ENCODE measurements at regions not wholly inside any gene's neighbourhood (a gene's known extent, or its start where the extent isn't known, plus 50 kb on each side); places are given as distances from the start of the nearest gene placed in this dataset.

DNA sequence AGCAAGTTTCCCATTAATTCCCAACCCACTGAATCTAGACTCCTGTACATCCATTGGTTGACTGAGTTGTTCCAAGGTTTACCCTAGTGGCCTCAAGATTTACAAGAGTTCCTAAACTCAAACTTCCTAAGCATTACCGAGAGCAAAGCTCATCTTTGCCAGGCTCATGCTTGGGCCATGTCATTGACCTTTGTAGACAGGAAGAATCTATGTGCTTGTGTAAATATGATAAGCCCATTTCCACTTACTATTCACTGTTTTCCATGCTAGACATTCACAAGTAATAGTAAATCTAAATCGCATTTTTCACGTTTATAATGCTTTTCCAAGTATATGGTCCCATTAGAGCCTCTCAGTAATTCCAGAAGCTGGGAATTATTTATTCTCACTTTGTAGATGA, 534.5 kb upstream of the CLINT1 start:
- no peak for DNase-seq

DNA sequence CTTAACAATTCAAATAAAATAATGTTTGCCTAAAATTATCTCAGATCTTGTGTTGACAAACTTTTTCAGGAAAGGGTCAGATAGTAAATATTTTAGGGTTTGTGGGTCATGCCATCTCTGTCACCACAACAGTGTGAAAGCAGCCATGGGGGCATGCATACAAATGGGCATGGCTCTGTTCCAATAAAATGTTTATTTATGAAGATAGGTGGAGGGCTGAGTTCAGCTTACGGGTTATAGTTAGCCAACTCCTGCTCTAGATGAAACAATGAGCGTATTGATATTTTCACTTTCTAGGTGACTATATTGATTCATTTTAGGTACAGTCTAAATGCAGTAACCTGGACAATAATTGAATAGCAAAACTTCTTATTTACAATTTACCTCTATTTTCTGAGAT, 533.8 kb upstream of the CLINT1 start:
- DNase-seq = no peak

DNA sequence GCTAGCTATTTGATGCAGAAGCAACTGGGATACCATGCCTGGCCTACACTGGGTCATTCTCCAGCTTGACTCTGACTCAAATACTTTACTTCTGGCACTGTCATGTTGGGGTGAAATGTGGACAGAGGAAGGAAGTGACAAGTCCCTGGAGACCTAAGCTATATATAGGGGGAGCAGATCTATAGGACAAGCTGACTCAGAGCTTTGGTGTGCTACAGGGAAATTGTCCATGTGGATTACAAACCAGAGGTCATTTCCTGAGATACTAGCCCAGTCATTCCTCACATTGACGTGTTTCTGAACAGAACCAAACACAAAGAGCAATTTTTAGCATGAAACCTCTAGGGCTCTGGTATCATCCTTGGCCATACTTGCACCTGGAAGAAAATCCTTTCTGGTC, 531.6 kb upstream of the CLINT1 start:
- DNase-seq = no peak

DNA sequence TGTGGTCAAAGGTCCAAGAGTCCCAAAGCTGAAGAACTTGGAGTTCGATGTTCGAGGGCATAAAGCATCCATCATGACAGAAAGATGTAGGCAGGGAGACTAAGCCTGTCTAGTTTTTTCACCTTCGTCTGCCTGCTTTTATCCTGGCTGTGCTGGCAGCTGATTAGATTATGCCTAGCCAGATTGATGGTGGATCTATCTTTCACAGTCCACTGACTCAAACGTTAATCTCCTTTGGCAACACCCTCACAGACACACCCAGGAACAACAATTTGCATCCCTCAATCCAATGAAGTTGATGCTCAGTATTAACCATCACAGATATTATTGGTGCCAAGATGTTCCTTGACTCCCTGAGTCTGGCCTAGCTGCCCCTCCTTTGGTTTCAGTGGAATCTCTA, 530.8 kb upstream of the CLINT1 start:
- DNase-seq = no peak

DNA sequence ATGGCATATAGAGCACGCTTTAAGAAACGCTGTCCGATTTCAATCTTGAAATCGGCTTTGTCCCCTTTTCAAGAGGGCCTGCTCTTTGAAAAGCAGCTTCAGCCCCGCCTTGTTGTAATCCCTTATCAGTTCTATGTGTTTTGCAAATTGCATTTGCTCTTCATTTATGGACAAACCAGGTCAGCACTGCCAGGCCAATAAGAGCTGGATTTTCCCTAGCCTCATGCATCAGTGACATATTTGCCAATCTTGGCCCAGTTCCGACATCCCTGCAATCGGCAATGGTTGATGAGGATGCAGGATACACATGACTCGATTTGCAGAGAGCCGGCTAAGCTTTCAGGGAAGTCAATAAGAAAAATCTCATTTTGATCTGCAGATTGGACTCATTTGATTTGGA, 529.1 kb upstream of the CLINT1 start:
- DNase-seq = no peak

DNA sequence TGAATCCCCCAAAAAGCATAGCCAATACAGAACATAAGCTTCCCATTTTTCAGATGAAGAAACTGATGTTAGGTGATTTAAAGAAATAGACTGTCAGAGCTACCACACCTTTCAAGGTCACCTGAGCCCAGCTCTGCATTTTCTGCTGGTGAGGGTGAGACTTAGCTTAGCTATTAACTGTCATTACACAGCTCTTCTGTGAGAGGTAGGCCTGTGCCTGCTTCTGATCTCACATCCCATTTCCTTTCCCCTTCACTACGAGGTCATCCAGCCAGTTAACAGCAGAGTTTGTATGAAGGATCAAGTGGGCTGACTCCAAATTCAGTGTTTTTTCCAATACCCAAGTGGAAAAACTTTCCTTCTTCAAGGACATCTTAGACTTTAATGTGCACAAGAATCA, 528.6 kb upstream of the CLINT1 start:
- DNase-seq = no peak

DNA sequence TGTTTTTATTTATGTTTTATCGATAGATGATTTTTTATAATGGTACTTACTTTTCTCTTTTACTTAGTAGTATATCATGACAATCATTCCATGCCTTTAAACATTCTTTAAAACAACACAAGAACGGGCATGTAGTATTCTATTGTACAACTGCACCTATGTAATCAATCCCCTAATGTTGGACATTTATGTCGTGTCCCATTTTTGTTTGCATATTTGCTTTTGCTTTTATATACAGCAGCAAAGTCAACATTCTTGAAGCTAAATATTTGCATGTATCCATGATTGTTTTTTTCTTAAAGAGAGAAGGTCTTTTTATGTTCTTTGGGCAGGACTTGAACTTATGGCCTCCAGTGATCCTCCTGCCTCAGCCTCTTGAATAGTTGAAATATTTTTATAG, 527.0 kb upstream of the CLINT1 start:
- DNase-seq = no peak

DNA sequence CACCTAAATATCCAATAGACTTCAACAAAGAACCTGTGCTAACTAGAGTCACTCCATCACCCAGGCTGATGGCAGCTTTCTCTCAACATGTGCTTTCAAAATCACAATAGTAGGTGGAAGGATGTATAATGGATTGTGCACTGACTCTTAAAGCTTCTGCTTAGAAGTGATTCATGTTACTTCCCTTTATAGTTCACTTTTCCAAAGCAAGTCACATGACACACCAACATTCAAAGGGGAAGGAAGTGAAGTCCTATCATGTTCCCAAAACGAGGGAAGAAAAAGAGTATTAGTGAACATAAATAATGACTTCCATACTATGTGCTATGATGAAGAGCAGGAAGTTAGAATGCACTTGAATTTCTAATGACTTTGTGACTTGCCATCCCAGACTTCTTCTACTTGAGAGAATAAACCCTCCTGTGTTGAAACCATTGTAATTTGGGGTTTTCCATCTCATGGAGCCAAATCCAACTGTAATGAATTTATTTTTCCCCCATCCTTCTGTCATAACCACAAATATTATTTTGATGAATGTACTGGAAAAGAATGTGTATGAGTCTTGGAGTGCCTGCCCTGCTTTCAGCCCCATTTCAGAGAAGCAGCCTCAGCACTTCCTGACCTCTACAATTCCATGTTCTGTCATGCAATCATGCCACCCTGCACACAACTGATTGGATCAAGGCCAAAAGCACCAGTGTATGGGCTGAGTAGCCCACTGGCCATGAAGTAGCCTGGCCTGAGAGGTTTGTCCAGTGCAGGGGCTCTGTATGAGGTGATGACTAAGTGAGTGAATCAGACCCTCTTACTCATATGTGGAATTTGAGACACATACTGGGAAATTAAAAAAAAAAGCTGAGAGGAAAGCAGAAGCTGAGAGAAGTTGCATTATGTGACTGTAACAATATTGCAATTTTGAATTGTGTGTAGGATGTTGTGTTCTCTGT, 525.9 kb upstream of the CLINT1 start:
- DNase-seq = no peak

DNA sequence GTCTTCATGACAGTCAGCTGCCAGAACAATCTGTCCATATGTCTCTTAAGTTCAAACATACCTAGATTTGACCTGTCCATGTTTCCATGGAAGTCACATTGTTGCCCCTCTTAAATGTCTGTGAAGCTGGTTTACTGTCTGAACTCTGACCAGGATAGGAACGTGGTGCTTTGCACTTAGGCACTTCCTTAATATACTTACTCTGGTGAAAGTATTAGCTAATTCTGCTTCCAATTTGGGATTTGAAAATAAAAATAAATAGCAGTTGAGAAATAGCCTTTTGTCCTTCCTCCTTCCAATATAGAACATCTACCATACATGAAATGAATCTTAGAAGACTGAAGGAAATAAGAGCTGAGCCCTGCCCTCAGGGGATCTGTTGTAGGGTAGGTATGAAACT, 524.5 kb upstream of the CLINT1 start:
- no peak for DNase-seq

DNA sequence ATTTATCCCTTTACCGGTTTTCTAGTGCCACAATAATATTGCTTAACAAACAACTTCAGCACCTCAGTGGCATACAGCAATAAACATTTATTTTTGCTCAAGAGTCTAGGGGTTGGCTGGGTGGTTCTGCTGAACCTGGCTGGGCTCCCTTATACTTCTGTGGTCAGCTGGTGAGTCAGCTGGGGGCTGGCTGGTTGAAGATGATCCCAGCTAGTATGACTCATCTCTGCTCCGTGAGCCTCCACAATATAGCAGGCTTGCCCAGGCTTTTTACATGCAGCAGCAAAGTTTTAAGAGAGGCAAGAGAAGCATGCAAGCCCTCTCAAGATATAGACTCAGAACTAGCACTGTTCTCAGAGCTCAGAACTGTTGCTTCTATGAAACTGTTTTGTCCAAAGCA, 523.5 kb upstream of the CLINT1 start:
- no peak for DNase-seq

DNA sequence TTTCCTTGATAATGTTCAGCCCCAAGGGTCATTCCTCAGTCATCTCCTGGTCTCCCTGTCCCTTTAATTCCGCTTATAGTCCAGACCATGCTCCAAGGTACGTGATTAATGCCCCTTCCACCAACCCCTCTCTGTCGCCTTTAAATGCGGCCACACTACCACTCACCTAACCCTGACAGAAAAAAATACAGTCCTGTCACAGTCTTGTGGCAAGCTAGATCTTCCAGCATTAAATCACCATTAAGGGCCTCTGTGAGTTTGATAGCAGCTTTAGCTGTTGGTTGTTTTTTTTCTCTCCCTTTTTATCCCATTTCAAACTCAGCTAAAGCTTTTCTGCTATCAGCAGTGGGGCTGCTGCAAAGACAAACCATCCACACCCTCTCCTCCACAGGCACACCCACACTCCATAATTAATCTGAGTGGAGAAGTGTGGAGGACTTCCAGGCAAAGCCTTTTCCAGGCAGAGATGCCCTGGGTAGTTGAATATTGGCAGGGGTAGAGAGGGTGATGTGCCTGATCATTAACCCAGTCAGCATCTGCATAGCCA, 522.7 kb upstream of the CLINT1 start:
- no peak for DNase-seq

DNA sequence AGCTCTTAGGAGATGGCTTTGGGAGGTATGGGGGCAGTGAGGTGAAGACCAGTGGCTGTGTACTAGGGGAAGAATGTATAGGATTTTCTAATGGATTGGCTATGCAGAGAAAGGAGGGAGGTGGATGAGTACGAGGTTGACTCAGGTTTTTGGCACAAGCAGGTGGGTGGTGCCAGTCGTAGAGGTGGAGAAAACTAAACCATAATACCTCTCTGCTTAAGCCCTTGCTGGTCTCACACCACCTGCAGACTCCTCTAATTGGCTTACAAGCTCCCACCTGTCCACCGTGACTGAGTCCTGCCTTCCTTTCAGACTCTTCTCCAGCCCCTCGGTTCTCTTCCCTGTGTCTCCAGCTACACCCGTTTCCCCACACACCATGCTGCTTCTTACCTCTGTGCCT, 521.7 kb upstream of the CLINT1 start:
- no peak for DNase-seq

DNA sequence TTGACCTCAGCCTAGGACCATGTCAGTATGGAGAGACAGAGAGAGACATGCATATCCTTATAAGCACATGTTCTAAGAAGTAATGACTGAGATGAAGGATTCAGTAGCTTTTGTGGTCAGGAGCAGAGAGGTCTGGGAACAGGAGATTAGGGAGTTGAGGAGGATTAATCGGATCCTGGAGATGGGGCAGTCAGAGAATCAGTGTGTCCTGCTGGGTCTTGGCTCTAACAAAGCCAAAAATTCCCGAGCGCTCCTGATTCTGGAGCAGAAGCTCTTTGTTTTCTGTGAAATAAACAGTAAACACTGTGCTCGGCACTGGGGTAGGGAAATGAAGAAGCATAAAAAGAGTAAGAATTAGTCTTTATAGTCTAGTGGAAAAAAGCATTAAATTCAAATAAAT, 520.0 kb upstream of the CLINT1 start:
- no peak for DNase-seq

DNA sequence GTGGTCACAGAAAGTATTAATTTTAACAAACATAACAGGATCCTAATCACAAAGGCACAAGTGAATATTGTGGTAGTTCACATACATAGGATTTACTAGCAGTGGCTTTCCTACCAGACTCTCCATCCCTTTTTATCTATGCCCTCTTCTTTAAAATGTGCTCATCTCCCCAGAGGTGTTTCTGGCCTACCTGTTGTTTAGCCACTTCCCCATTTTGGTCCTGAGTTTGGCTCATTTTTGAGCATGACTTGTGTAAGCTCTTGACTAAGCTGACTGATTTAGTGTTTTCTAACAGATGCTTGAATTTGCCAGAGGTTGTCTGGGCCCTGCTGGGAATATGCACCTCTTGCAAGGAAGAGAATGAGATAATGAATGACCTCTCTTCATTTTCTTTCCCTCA, 517.7 kb upstream of the CLINT1 start:
- DNase-seq = no peak

DNA sequence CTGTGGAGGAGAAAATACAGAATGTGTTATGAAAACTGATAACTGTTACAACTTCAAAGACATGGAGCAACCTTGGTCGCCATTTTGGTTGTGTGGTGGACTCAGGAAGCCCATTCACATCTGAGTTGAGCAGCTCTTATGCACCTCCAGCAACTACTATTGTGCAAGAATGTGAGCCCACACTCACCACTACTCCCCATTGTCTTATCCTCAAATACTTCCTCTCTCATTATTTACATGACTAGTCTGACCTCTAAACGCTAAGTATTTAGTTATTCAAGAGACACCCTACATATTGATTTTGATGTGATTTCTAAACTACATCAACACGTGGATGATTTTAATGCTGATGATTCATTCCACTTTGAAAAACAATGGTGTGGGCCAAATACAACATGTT, 516.6 kb upstream of the CLINT1 start:
- DNase-seq = no peak

DNA sequence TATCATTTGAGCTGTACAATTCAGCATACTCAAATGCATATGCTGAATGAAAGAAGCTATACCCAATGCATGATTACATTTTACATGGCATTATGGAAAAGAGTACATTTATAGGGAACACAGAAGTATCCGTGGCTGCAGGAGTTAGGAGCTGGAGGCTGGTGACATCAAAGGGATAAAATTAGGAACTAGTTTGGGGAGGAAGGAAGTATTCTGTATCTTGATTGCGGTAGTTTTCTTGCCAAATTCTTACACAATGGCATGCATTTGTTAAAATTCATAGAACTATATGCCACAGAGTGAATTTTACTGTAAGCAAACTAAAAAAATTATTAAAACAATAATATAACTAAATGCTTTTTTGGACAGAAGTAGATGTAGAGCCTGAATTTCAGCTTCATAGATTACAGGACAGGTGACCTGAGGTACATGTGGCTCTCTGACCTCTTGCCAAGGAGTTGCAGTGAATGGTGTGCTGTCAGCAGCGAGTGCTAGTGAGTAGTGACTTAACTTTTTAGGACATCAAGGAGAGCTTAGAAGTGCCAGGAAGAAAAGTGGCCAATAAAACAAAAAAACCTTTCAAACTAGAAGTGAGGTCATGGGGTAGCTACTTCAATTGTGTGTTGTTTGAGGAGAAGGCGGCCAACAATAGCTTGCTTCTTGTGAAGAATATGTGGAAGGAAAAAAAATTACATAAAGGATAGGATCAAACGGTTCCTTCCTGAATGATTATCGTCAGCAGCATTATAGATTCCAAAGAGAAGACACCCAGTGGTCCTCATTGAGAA, 514.9 kb upstream of the CLINT1 start:
- DNase-seq = no peak

DNA sequence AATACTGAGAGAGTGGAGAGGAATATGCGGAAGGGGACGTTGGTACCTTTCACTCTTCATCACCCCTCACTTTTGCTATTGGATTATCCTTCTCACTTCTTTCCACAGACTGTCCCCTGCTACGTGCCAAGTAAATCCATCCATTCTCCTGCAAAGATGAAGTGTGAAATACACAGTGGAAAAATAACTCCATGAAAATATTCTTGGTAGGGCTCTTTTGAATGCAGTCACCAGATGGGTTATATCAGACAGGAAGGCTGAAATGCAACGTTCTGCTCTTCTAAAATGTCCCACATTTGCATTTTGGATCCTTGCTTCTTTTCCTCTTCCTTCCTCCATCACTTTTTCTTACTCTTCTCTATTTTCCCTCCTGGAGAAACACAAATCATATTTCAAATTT, 510.3 kb upstream of the CLINT1 start:
- DNase-seq = no peak

DNA sequence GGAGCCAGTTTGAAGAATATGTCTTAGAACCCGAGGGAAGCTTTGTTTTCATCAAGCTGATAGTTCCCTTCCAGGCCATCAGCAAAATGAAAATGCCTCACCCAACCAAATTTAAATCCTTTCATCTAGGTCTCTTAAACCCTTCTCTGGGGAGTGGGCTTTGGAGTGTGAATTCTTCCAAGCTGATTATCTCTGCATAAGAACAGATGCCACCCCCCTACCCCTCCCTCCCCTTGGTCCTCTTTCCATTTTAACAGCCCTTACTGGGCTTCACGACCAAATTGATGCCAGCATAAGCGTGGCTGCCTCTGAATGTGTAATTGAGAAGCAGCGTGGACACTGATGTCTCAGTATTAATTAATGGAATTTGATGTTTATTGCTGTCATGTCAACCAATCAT, 509.7 kb upstream of the CLINT1 start:
- no peak for DNase-seq

DNA sequence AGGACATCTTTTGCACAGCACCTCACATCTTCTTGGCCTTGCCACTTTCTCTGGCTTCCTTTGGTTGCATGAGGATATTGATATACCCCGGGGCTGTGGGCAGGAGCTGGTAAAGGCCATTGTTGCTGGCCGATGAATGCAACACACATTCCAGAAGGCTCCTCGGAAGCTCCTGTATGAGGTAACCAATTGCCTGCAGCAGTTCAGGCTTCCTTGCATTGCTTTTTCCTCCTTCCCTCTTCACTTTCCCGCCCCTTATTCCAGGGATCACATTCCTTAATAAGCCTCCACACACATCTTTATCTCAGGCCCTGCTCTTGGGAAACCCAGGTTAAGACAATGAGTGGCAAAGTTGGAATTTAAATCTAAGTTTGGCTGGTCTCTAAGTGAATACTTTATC, 505.4 kb upstream of the CLINT1 start:
- DNase-seq = no peak

DNA sequence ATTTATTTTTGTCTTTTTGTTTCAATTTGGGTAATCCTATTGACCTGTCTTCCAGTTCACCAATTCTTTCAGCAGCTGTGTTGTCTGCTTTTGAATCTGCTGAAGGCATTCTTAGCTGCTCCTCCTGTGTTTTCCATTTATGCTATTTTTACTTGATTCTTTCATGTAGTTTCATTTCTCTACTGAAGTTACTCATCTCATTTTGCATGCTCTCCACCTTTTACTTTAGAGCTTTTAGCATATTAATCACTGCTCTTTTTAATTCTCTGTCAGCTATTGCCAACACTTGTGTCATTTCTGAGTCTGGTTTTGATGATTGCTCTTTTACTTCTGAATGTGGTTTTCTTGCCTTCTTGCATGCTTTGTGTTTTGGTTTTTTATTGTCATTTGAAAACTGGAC, 496.0 kb upstream of the CLINT1 start:
- DNase-seq = no peak

DNA sequence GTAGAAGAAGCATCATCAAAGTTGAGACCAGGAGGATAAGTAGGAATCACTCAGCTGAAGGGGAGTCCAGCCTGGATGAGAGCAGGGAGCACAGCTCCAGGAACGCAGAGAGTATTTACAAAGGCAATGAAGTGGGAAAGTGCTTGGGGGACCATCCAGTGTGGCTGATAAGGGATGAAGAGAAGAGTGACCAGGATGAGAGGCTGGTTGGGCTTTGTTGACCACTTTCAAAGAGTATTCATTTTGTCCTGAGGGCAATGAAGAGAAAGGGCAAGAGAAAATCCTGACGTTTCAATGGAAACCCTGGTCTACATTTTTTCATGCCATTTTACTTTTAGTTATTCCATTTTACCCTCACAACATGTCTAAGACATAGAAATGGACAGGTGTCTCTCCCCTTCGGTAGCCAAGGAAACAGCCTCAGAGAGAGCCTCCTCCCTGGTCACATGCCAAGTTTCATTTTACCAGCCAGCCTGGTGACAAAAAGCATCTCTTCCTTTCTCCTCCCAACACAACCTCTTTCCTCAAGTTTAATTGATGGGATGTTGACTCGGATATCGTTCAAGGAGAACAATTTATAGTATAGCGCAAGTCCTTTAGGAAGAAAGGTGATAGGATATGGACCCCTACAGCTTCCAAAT, 492.7 kb upstream of the CLINT1 start:
- no peak for DNase-seq

DNA sequence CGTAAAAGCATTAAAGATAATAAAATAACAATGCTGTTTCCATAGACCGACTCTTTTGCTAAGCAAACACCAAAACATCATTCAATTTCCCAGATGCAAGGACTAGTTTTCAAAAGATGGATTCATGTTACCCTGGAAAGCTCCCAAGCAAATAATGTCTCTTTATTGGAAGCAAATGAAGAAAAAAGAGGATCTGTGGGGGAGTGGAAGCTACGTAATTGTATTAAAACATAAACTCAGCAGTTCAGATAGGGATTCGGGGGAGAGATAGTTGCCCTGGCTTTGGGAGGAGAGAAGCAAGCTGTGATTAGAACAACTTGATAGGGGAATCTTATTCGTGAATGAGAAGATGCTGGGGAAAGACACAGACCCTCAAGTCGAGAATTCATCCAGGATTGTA, 491.0 kb upstream of the CLINT1 start:
- DNase-seq = no peak

DNA sequence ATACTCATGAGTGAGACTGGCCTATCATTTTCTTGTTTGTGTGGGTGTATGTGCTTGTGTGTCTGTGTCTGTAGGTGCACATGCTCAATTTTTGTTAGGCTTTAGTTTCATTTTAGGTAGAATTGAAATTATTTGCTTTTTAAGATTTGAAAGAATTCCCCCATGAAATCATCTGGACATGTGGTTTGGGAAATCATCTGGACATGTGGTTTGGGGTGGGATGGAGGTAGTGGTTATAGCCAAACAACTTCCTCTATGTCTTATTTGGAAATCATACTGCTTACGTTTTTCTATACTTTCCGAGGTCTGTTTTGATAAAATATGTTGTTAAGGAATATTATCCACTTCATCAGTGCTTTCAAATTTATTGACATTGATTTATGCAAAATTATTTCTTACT, 485.4 kb upstream of the CLINT1 start:
- DNase-seq = no peak

DNA sequence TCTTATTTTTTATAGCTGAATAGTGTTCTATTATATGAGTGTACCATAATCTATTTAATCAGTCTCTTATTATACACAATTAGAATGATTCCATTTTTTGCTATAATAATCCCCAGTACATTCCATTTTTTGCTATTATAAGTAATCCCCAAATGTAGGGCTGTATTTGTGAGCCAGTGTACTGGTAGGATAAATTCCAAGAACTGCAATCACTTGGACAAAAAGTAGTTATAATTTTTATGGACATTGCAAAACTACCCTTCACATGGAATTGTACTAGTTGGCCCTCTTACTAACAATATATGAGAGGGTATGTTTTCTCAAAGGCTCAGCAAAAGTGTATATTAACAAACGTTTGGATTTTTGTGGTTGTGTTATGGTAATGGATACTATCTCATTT, 481.7 kb upstream of the CLINT1 start:
- no peak for DNase-seq
